Hepatocyte (in vitro differentiated cells): ENCODE measurements at regions not wholly inside any gene's neighbourhood (a gene's known extent, or its start where the extent isn't known, plus 50 kb on each side); places are given as distances from the start of the nearest gene placed in this dataset.
A peak's percentile ranks its signal among the peaks of the same experiment; 100 is the strongest.

Source experiments
- DNase-seq: peaks from one replicate; pipeline ENCODE4 v3.0.0-alpha.2; 2016; ENCODE audit warnings: low spot score
- H2AFZ ChIP-seq: fragments of 200-600 bp; sonication (generic); 2 replicates; pipeline ENCODE4 v1.6.0; 2016; ENCODE audit warnings: antibody characterized with exemption, mild to moderate bottlenecking
- H3K27ac ChIP-seq: fragments of 200-600 bp; sonication (generic); 2 replicates; pipeline ENCODE4 v1.5.1; 2016; ENCODE audit warnings: mild to moderate bottlenecking
- H3K27me3 ChIP-seq: fragments of 200-600 bp; sonication (generic); 2 replicates; pipeline ENCODE4 v1.6.1; 2016
- H3K36me3 ChIP-seq: fragments of 200-600 bp; sonication (generic); replicated peaks from 2 replicates; pipeline ENCODE4 v1.5.1; 2016; ENCODE audit warnings: low read depth; ENCODE audit not compliant: insufficient read depth
- H3K4me1 ChIP-seq: fragments of 200-600 bp; sonication (generic); 2 replicates; pipeline ENCODE4 v1.5.1; 2016; ENCODE audit warnings: mild to moderate bottlenecking, moderate library complexity; ENCODE audit not compliant: insufficient read depth
- H3K4me2 ChIP-seq: fragments of 200-600 bp; sonication (generic); 2 replicates; pipeline ENCODE4 v1.6.0; 2016
- H3K4me3 ChIP-seq: fragments of 200-600 bp; sonication (generic); 2 replicates; pipeline ENCODE4 v1.5.1; 2016; ENCODE audit warnings: mild to moderate bottlenecking
- H3K79me2 ChIP-seq: fragments of 200-600 bp; sonication (generic); 2 replicates; pipeline ENCODE4 v1.6.0; 2017; ENCODE audit warnings: mild to moderate bottlenecking
- H3K9me2 ChIP-seq: fragments of 200-600 bp; sonication (generic); replicated peaks from 2 replicates; pipeline ENCODE4 v1.6.0; 2017; ENCODE audit warnings: mild to moderate bottlenecking; ENCODE audit not compliant: insufficient read depth
- H3K9me3 ChIP-seq: fragments of 200-600 bp; sonication (generic); 2 replicates; pipeline ENCODE4 v1.5.1; 2016; ENCODE audit warnings: low read depth, mild to moderate bottlenecking
- H4K20me1 ChIP-seq: fragments of 200-600 bp; sonication (generic); 2 replicates; pipeline ENCODE4 v1.6.0; 2016; ENCODE audit warnings: mild to moderate bottlenecking; ENCODE audit not compliant: insufficient read depth, poor library complexity, severe bottlenecking
- EZH2 ChIP-seq: fragments of 200-600 bp; sonication (generic); IDR thresholded peaks from 2 replicates; pipeline ENCODE4 v1.6.1; 2016; ENCODE audit warnings: antibody characterized with exemption, mild to moderate bottlenecking, borderline replicate concordance
- EZH2phosphoT487 ChIP-seq: fragments of 200-600 bp; sonication (generic); IDR thresholded peaks from one replicate; pipeline ENCODE4 v1.6.1; 2018; ENCODE audit warnings: antibody characterized with exemption, mild to moderate bottlenecking, low read depth, moderate library complexity; ENCODE audit not compliant: unreplicated experiment, severe bottlenecking
- WGBS: methylation state at CpG from one replicate; pipeline ENCODE4 v1.1.6; 2016; ENCODE audit warnings: low lambda C conversion rate; ENCODE audit errors: missing lambda C conversion rate; 5-methylcytosine and 5-hydroxymethylcytosine counted together
- TF ChIP-seq, protein P1 (sequence below): fragments of 200-600 bp; sonication (generic); IDR thresholded peaks from 2 replicates; pipeline ENCODE4 v1.5.1; 2016; ENCODE audit warnings: antibody characterized with exemption, mild to moderate bottlenecking; ENCODE audit not compliant: poor library complexity

GRCh38 chr4:89439533-89439932, 131.9 kb upstream of the GPRIN3 start:
- DNase-seq = no peak
- Histone ChIP-seq H3K9me2 (no peaks in the 10 kb centered on the region), H3K4me1 (no peaks in the 10 kb centered on the region), H3K27ac (no peak overlapping the region), H2AFZ (no peak overlapping the region), H3K4me2 (no peak overlapping the region), H3K36me3 (no peaks in the 10 kb centered on the region), H3K4me3 (no peak overlapping the region), H4K20me1 (no peaks in the 10 kb centered on the region), H3K27me3 (no peaks in the 10 kb centered on the region), H3K9me3 (no peaks in the 10 kb centered on the region), H3K79me2 (no peaks in the 10 kb centered on the region)
- no peak for TF ChIP-seq EZH2
- 84% methylated on average over 2 of the region's 2 CpGs for WGBS

GRCh38 chr4:89438102-89438831, 130.7 kb upstream of the GPRIN3 start:
- Histone ChIP-seq H3K4me1 (no peaks in the 10 kb centered on the region), H3K27ac (no peak overlapping the region), H3K4me2 (no peak overlapping the region), H3K79me2 (no peaks in the 10 kb centered on the region), H3K4me3 (no peak overlapping the region), H2AFZ (no peak overlapping the region), H3K36me3 (no peaks in the 10 kb centered on the region), H3K9me3 (no peaks in the 10 kb centered on the region), H4K20me1 (no peaks in the 10 kb centered on the region), H3K9me2 (no peaks in the 10 kb centered on the region), H3K27me3 (no peaks in the 10 kb centered on the region)
- 74% methylated on average over 14 of the region's 14 CpGs for WGBS
- TF ChIP-seq, protein P1, sequence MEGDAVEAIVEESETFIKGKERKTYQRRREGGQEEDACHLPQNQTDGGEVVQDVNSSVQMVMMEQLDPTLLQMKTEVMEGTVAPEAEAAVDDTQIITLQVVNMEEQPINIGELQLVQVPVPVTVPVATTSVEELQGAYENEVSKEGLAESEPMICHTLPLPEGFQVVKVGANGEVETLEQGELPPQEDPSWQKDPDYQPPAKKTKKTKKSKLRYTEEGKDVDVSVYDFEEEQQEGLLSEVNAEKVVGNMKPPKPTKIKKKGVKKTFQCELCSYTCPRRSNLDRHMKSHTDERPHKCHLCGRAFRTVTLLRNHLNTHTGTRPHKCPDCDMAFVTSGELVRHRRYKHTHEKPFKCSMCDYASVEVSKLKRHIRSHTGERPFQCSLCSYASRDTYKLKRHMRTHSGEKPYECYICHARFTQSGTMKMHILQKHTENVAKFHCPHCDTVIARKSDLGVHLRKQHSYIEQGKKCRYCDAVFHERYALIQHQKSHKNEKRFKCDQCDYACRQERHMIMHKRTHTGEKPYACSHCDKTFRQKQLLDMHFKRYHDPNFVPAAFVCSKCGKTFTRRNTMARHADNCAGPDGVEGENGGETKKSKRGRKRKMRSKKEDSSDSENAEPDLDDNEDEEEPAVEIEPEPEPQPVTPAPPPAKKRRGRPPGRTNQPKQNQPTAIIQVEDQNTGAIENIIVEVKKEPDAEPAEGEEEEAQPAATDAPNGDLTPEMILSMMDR = peak; percentile 42
- no peak for TF ChIP-seq EZH2
- TF ChIP-seq EZH2phosphoT487 = no peak
- peak; percentile 66 for DNase-seq

- no peaks in the 10 kb centered on the region for H3K9me3 ChIP-seq
- H3K4me3 ChIP-seq = no peak overlapping the region
- H3K9me2 ChIP-seq = no peaks in the 10 kb centered on the region
- no peaks in the 10 kb centered on the region for H3K4me1 ChIP-seq
- H3K79me2 ChIP-seq = no peaks in the 10 kb centered on the region
- no peaks in the 10 kb centered on the region for H4K20me1 ChIP-seq
- H3K27ac ChIP-seq = no peak overlapping the region
- H3K4me2 ChIP-seq = no peak overlapping the region
- H3K36me3 ChIP-seq = no peaks in the 10 kb centered on the region
- H2AFZ ChIP-seq = no peak overlapping the region
- no peaks in the 10 kb centered on the region for H3K27me3 ChIP-seq
- TF ChIP-seq, protein P1 = peak; percentile 80
- no peak for TF ChIP-seq EZH2phosphoT487
- no peak for TF ChIP-seq EZH2
- 64% methylated on average over 3 of the region's 3 CpGs for WGBS
- peak; percentile 34 for DNase-seq
Observed at GRCh38 chr4:89434364-89434988, 126.9 kb upstream of the GPRIN3 start.

DNA sequence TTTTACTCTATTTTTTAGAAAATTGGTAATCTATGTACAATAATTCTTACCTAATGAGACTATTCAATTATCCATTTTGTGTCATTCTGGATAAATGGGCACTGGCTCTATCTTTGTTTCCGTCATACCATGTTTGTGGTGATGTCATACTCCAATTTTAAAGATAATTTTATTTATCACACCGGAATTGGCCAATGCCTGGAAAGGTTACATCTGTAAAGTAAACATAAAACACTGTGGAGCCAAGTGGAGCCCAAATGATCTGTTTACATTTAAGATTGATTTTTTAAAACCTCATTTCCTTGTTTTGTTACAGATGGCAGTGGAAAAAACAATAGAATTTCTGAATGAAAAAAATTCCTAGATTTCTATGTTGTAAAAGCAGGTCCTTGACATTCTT, 120.2 kb upstream of the GPRIN3 start:
- H4K20me1 ChIP-seq = no peaks in the 10 kb centered on the region
- H3K9me3 ChIP-seq = no peaks in the 10 kb centered on the region
- H3K4me1 ChIP-seq = no peaks in the 10 kb centered on the region
- H3K4me2 ChIP-seq = no peak overlapping the region
- H2AFZ ChIP-seq = no peak overlapping the region
- H3K27ac ChIP-seq = no peak overlapping the region
- H3K36me3 ChIP-seq = no peaks in the 10 kb centered on the region
- TF ChIP-seq, protein P1 = no peak
- TF ChIP-seq EZH2phosphoT487 (no peak), EZH2 (no peak)
- 84% methylated on average over 2 of the region's 2 CpGs for WGBS
- H3K9me2 ChIP-seq = no peaks in the 10 kb centered on the region
- H3K79me2 ChIP-seq = no peaks in the 10 kb centered on the region
- H3K27me3 ChIP-seq = no peaks in the 10 kb centered on the region
- no peak for DNase-seq
- H3K4me3 ChIP-seq = no peak overlapping the region
